GM12891 (cell line): ENCODE measurements at regions not wholly inside any gene's neighbourhood (a gene's known extent, or its start where the extent isn't known, plus 50 kb on each side); places are given as distances from the start of the nearest gene placed in this dataset.

Experiments
- DNase-seq: peaks from one replicate; pipeline ENCODE4 v3.0.0; 2011; ENCODE audit warnings: low spot score; ENCODE audit not compliant: insufficient read length
- FAIRE-seq: peaks from 2 replicates; lab custom pipeline; 2011; peaks lifted over from hg19 to GRCh38; lab: Jason Lieb, UNC
- PAX5 ChIP-seq: IDR thresholded peaks from 2 replicates; pipeline ENCODE4 v1.6.1; 2011; ENCODE audit warnings: low read length, moderate library complexity, mild to moderate bottlenecking; ENCODE audit not compliant: insufficient read depth, severe bottlenecking
- POLR2A ChIP-seq: IDR thresholded peaks from 2 replicates; pipeline ENCODE4 v1.6.1; 2011; ENCODE audit warnings: low read depth, low read length, control low read depth
- POLR2AphosphoS5 ChIP-seq: IDR thresholded peaks from 2 replicates; pipeline ENCODE4 v1.6.1; 2011; ENCODE audit warnings: low read depth, low read length, control low read depth
- POU2F2 ChIP-seq: IDR thresholded peaks from 2 replicates; pipeline ENCODE4 v1.6.1; 2011; ENCODE audit warnings: low read depth, mild to moderate bottlenecking, control low read depth, low read length, moderate library complexity
- SPI1 ChIP-seq: IDR thresholded peaks from 2 replicates; pipeline ENCODE4 v1.6.1; 2011; ENCODE audit warnings: low read depth, low read length, control low read depth
- TAF1 ChIP-seq: IDR thresholded peaks from 2 replicates; pipeline ENCODE4 v1.6.1; 2011; ENCODE audit warnings: low read depth, low read length, control low read depth

GRCh38 chr9:79779901-79780300 is 208.1 kb downstream of the TLE4 start:
- no peak for DNase-seq
- TF ChIP-seq PAX5 = no peak
- TF ChIP-seq POLR2AphosphoS5 = no peak
- TF ChIP-seq POU2F2 = no peak
- no peak for TF ChIP-seq POLR2A
- TF ChIP-seq TAF1 = no peak
- TF ChIP-seq SPI1 = no peak
- no peak for FAIRE-seq

GRCh38 chr9:79778581-79778980 is 206.8 kb downstream of the TLE4 start:
- DNase-seq (no peak), FAIRE-seq (no peak)
- TF ChIP-seq PAX5 (no peak), POLR2A (no peak), POU2F2 (no peak), TAF1 (no peak), SPI1 (no peak), POLR2AphosphoS5 (no peak)

- TF ChIP-seq POLR2A (no peak), SPI1 (no peak), POLR2AphosphoS5 (no peak), TAF1 (no peak), PAX5 (no peak), POU2F2 (no peak)
- DNase-seq = no peak
- FAIRE-seq = no peak
These were observed 204.8 kb downstream of the TLE4 start for GRCh38 chr9:79776581-79776980.
